CD4-positive, alpha-beta T cell treated with Interleukin-10 for 1 hour (primary cell): ENCODE measurements at regions not wholly inside any gene's neighbourhood (a gene's known extent, or its start where the extent isn't known, plus 50 kb on each side); places are given as distances from the start of the nearest gene placed in this dataset.

Experiments
- DNase-seq: peaks from one replicate; pipeline ENCODE4 v3.0.0-alpha.2; 2020

DNA sequence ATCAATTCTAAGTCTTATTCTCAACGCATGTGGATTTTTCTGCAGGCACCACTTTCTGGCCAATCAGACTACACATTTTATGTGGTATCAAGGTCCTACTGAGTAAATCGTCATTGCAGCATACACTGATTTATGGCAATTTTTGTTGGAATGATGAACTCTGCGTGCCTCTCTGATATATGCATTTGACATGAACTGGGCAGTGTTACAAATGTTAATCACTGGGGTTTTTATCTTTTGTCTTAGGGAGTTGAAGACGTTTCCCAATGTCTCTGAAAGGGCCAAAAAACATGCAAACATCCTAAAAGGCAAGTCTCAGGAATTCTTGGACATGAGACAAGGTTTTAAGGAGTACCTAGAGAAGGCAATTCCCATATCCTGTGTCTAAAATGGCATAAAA is 809.5 kb upstream of the CELF2 start:
- DNase-seq = no peak

GRCh38 chr10:10209167-10209566 is 808.5 kb upstream of the CELF2 start:
- no peak for DNase-seq

GRCh38 chr10:10211409-10211808 is 806.3 kb upstream of the CELF2 start:
- no peak for DNase-seq

DNA sequence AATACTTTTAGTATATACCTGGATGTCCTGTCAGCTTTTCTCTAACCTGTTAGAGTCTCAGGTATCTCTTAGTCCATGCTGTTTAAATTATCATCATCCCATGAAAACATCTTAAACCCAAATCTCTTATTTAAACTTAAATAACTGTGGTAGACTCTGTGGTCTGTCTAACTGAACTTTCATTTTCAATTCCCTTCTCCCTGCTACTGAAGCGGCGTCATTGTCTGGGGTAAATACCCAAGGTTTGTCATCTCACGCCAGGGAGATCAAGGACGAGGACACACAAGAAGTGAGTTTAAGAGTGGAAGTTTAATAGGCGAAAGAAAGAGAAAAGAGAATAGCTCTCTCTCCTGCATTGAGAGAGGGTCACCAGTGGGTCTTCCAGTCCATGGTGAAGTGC is 804.4 kb upstream of the CELF2 start:
- no peak for DNase-seq

DNA sequence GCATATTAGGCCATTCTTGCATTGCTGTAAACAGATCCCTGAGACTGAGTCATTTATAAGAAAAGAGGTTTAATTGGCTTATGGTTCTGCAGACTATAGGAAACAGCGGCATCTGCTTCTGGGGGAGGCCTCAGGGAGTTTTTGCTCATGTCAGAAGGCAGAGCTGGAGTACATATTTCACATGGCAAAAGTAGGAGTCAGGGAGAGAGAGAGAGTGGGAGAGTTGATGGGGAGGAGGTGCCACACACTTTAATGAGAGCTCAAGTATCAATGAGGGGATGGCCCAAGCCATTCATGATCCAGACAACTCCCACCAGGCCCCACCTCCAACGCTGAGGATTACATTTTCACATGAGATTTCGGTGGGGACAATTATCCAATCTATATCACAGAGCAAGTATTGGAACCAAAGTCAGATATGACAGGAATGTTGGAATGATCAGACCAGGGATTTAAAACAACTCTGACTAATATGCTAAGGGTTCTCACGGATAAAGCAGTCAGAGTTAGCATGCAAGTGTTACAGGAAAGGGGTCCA is 795.3 kb upstream of the CELF2 start:
- DNase-seq = no peak

- DNase-seq = no peak
Observed at GRCh38 chr10:10223131-10223530, 794.5 kb upstream of the CELF2 start.

DNA sequence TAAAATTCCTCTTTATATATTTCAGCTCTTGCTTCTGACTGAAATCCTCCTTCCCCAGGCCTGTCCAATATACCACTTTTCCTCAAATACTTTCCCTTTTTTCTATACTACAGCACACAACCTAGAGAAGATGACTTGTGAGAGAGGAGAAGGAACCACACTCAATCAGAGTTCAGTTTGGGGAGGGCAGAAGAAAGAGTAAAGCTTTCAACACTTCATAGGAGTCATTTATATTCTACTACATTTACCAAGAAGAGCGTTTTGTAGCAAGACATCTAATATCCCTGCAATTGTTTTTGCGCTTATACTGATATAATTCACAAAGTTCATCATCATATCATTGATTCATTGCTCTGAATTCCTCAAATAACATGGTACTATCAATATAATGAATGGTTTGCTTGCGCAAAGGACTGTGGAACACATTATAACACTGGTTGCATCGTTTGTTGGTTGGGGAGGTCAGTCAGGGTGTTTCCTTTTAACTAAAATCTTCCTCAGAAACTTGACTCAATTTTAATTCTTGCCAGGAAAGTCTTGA is 792.5 kb upstream of the CELF2 start:
- no peak for DNase-seq

DNA sequence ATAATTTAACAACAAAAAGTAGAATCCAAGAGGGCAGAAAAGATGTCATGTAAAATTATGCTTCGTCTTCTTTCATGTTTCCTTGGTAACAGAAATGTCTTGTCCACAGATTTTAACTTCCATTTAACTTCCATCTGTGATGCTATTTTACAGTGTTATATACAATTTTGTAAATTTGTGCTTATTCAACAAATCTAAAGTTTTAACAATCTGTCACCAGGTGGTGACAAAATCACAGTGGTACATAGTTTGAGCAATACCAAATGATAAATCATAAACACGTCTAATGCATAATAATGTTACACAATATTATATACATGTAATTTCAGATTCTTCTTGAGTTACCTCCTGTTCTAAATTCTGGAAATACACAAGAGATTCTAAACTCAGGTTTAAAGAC is 784.4 kb upstream of the CELF2 start:
- no peak for DNase-seq

DNA sequence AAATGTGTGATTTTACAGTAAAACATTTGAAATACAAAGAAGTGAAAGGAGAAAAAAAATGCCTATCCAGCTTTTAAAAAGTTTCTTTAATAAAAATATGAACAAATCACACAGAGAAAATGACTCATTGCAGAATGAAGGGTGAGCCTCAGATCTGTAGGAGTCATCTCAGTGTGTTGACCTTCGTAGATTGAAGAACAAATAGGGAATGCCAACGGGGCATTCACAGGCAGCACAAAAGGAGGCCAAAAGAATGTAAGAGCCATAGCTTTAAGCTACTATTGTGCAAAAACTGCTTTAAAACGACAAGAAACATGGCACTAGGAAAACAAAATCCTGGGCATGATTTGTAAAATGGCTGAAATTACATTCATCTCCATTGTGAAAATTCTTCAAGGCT is 782.7 kb upstream of the CELF2 start:
- DNase-seq = no peak

GRCh38 chr10:10247585-10247984 is 770.1 kb upstream of the CELF2 start:
- no peak for DNase-seq

DNA sequence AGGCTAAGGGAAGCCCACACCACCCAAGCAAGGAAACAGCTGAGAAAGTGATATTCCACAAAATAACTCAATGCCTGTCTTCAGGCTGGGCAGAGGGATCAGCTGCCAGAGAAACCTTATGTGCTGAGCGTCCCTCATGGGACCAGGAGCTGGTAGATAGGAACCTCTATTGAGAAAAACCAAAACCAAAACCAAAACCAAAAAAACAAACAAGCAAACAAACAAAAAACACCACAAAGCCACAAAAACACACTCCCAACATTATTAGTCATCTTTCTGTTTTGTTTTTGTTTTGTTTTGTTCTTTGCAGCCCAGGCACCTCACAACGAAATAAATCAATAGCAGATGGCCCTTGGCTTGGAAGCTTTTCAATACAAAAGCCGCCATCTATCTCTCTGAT is 760.8 kb upstream of the CELF2 start:
- no peak for DNase-seq

DNA sequence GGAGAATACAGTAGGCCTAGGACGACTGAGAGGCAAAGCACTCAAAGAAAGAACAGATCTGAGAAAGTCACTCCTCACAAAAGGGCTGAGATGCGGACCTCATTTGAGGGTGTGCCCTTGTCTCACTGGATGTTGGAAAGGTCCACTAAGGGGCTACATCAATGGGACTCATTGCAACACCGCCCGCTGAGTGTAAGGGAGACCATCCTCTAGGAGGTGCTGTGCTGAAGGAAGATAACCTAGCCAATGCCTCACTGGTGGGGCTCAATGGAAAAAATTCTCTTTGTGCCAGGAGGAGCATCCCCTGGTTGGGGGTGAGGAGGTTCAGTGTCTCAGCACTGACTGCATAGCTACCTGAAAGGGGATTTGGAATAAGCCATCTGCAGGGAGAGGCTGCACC is 758.7 kb upstream of the CELF2 start:
- DNase-seq = no peak

- no peak for DNase-seq
Observed at GRCh38 chr10:10270126-10271050, 747.3 kb upstream of the CELF2 start.

GRCh38 chr10:10271639-10272192 is 746.0 kb upstream of the CELF2 start:
- no peak for DNase-seq

DNA sequence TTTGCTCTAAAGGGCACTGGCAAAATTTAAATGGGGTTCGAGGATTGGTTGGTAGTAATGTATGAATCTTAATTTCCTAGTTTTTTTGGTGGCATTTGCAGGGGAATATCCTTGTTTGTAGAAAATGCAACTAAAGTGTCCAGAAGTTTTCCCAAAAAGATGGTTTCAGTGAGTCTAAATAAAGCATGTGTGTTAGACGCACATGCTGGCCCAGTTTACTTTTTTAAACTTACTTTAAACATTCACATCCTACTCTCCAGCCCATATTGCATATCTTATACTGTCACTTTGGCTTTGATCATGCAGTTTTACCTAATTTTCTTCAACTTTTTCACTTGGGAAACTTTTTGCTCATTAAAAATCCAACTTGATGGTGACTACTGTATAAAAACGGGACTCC is 744.0 kb upstream of the CELF2 start:
- no peak for DNase-seq

GRCh38 chr10:10279906-10280305 is 737.8 kb upstream of the CELF2 start:
- DNase-seq = no peak

DNA sequence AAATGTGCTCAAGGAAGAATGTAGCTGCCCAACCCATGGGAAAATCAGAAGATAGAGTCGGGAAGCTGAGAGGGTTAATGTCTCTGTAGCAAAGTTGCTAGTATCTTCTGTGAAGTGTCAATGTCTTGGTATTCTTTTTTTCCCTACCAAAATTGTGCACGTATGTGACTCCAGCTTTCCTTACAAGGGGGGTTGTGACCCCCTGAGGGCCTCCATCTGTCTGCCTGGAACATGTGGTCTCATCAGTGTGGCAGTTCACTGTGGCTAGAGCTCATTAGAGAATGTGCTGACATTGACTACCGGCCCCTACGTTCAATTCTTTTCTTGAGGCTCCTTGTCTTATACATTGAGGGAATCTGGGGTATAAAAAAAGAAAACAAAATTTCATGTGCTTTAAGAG is 725.2 kb upstream of the CELF2 start:
- DNase-seq = no peak

DNA sequence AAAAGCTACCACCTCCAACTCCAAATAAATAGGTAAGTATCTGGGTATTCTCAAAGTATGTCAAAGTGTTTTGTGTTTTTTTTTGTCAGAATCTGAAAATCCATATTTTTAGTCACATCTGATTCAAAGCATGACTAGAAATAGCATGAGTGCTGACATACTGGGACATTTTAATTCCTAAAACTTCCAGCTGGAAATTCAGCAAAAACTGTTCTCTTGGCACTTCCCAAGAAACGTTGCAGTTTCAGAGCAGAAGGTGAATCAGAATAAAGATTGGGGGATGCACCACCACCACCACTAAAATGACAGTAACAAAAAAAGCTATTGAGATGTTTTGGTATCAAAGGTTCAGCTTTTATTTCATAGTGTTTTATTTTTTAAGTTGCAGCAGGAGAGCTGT is 724.6 kb upstream of the CELF2 start:
- DNase-seq = no peak

GRCh38 chr10:10293481-10293951 is 724.2 kb upstream of the CELF2 start:
- no peak for DNase-seq

- DNase-seq = no peak
Observed at GRCh38 chr10:10294184-10294880, 723.3 kb upstream of the CELF2 start.

DNA sequence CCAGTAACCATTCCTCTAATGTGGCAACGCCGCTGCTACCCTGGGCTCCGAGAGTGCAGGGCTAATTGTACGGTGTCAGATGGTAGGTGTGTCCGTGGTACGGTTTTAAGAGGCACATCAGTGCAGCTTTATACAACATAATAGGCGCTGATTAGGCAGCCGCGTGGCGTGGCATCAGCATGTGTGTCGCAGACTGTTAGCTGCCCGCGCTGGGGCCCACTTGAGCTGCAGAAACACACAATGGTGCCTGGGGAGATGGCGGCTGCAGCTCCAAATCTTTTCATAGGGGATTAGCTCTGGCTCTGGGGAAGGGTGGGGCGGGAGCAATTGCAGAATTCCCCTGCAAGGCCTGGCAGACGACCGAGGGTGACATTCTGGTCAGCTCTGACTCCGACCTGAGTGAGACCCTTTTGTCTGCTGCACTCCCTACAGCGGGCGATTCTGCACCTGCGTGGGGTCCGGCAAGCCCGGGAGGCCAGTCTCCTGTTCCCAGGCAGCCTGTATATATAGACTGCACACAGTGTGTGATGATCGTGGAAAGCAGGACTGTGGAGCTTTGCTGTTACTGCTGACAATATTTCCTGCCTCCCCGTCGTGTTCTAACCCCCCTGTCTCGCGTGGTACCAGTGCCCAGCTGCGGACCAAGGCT is 722.7 kb upstream of the CELF2 start:
- no peak for DNase-seq

GRCh38 chr10:10295537-10295936 is 722.1 kb upstream of the CELF2 start:
- no peak for DNase-seq

- no peak for DNase-seq
Observed at GRCh38 chr10:10302689-10303088, 715.0 kb upstream of the CELF2 start.
